PC-9 (cell line): ENCODE measurements at regions not wholly inside any gene's neighbourhood (a gene's known extent, or its start where the extent isn't known, plus 50 kb on each side); places are given as distances from the start of the nearest gene placed in this dataset.

ENCODE experiments used
- EZH2 ChIP-seq: fragments of 200-600 bp; sonication (generic); IDR thresholded peaks from 2 replicates; pipeline ENCODE4 v1.8.0; 2017; ENCODE audit warnings: antibody characterized with exemption, low read depth
- TF ChIP-seq, protein P1 (sequence below): fragments of 200-600 bp; sonication (generic); conservative IDR thresholded peaks from 2 replicates; pipeline ENCODE4 v1.6.1; 2017; ENCODE audit warnings: mixed run types, antibody characterized with exemption, mild to moderate bottlenecking, moderate library complexity

DNA sequence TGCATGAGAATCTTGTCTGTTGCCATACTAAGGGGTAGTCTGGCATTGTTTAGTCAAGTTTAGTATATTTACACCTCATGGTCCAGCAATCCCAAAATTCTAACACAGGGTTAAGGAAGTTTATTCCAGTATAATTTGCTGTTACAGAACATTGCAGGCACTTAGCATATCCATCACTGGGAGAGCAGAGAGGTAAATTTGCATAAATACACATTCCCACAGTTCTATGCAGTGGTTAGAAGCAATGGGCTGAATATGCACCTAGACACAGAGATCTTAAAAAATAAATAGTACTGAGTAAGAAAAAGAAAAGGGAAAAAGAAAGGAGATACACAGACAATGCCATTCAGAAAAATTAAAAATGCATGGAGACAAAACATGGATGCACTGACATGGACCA, 692.3 kb upstream of the MEF2C start:
- TF ChIP-seq, protein P1, sequence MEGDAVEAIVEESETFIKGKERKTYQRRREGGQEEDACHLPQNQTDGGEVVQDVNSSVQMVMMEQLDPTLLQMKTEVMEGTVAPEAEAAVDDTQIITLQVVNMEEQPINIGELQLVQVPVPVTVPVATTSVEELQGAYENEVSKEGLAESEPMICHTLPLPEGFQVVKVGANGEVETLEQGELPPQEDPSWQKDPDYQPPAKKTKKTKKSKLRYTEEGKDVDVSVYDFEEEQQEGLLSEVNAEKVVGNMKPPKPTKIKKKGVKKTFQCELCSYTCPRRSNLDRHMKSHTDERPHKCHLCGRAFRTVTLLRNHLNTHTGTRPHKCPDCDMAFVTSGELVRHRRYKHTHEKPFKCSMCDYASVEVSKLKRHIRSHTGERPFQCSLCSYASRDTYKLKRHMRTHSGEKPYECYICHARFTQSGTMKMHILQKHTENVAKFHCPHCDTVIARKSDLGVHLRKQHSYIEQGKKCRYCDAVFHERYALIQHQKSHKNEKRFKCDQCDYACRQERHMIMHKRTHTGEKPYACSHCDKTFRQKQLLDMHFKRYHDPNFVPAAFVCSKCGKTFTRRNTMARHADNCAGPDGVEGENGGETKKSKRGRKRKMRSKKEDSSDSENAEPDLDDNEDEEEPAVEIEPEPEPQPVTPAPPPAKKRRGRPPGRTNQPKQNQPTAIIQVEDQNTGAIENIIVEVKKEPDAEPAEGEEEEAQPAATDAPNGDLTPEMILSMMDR: no peak
- no peak for TF ChIP-seq EZH2
